ENCODE measurements at regions not wholly inside any gene's neighbourhood (a gene's known extent, or its start where the extent isn't known, plus 50 kb on each side); places are given as distances from the start of the nearest gene placed in this dataset.
A peak's percentile ranks its signal among the peaks of the same experiment; 100 is the strongest.

GRCh38 chr13:34762312-34762711 lies 179.8 kb upstream of the NBEA start:
- no peaks in the 10 kb centered on the region for H3K4me1 ChIP-seq (ENCODE audit: control insufficient read depth, insufficient read depth, low read length)
- H3K4me3 ChIP-seq (ENCODE audit: low read length) = no peak overlapping the region
- no peaks in the 10 kb centered on the region for H3K9me3 ChIP-seq (ENCODE audit: control insufficient read depth, low read length)
- no peaks in the 10 kb centered on the region for H3K27me3 ChIP-seq (replicated peaks; ENCODE audit: control insufficient read depth, insufficient read depth, low read length)
- DNase-seq (ENCODE audit: low read depth) = peak; percentile 83
- H3K9ac ChIP-seq (ENCODE audit: low read length) = no peak overlapping the region
- no peaks in the 10 kb centered on the region for H3K36me3 ChIP-seq (ENCODE audit: control insufficient read depth, insufficient read depth, low read length, severe bottlenecking)

DNA sequence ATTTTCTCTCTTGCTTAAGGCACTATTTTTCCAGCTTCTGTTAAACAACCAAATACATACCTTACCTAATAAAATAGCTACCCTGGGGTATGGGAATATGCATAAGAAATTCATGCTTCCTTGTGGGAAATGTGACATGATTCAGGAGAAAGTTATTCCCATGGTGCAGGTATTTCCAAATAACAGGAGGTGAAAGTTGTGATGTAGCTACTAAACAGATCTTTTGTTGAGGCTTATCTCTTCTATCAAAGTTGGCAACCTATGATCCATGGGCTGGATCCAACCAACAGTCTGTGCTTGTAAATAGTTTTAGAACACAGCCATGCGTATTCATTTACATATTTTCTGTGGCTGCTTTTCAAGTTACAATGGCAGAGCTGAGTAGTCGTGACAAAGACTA lies 177.8 kb upstream of the NBEA start:
- Histone ChIP-seq H3K27me3 (replicated peaks; ENCODE audit: control insufficient read depth, insufficient read depth, low read length) (no peaks in the 10 kb centered on the region), H3K4me1 (ENCODE audit: control insufficient read depth, insufficient read depth, low read length) (no peaks in the 10 kb centered on the region), H3K9me3 (ENCODE audit: control insufficient read depth, low read length) (no peaks in the 10 kb centered on the region), H3K4me3 (ENCODE audit: low read length) (no peak overlapping the region), H3K36me3 (ENCODE audit: control insufficient read depth, insufficient read depth, low read length, severe bottlenecking) (no peaks in the 10 kb centered on the region), H3K9ac (ENCODE audit: low read length) (no peak overlapping the region)
- DNase-seq (ENCODE audit: low read depth) = no peak

DNA sequence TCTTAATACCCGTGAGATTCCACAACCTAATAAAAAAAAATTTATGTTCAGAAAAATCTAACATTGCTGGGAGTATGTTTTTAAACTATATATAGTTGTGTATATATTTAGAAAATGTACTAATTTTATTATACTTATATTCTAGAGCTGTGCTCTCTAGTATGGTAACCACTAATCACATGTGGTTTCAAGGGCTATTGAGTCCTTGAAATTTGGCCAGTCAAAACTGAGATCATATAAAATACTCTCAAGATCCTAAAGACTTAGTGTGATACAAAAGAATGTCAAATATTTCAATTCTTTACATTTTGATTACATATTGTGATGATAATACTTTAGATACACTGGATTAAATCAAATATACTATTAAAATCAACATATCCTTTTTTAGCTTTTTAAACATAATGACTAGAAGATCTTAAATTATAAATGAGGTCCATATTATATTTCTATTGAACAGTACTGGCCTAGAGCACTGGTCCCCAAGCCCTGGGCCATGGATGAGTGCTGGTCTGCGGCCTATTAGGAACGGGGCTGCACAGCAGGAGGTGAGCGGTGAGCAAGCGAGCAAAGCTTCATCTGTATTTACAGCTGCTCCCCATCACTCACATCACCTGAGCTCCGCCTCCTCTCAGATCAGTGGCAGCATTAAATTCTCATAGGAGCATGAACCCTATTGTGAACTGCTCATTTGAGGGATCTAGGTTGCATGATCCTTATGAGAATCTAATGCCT lies 176.5 kb upstream of the NBEA start:
- Histone ChIP-seq H3K9me3 (ENCODE audit: control insufficient read depth, low read length) (no peaks in the 10 kb centered on the region), H3K4me1 (ENCODE audit: control insufficient read depth, insufficient read depth, low read length) (no peaks in the 10 kb centered on the region), H3K9ac (ENCODE audit: low read length) (no peak overlapping the region), H3K4me3 (ENCODE audit: low read length) (no peak overlapping the region), H3K27me3 (replicated peaks; ENCODE audit: control insufficient read depth, insufficient read depth, low read length) (no peaks in the 10 kb centered on the region), H3K36me3 (ENCODE audit: control insufficient read depth, insufficient read depth, low read length, severe bottlenecking) (no peaks in the 10 kb centered on the region)
- no peak for DNase-seq (ENCODE audit: low read depth)

GRCh38 chr13:34767778-34768177 lies 174.3 kb upstream of the NBEA start:
- H3K4me1 ChIP-seq (ENCODE audit: control insufficient read depth, insufficient read depth, low read length) = no peaks in the 10 kb centered on the region
- H3K9me3 ChIP-seq (ENCODE audit: control insufficient read depth, low read length) = no peaks in the 10 kb centered on the region
- no peak overlapping the region for H3K9ac ChIP-seq (ENCODE audit: low read length)
- H3K4me3 ChIP-seq (ENCODE audit: low read length) = no peak overlapping the region
- H3K27me3 ChIP-seq (replicated peaks; ENCODE audit: control insufficient read depth, insufficient read depth, low read length) = no peaks in the 10 kb centered on the region
- H3K36me3 ChIP-seq (ENCODE audit: control insufficient read depth, insufficient read depth, low read length, severe bottlenecking) = no peaks in the 10 kb centered on the region
- DNase-seq (ENCODE audit: low read depth) = no peak

DNA sequence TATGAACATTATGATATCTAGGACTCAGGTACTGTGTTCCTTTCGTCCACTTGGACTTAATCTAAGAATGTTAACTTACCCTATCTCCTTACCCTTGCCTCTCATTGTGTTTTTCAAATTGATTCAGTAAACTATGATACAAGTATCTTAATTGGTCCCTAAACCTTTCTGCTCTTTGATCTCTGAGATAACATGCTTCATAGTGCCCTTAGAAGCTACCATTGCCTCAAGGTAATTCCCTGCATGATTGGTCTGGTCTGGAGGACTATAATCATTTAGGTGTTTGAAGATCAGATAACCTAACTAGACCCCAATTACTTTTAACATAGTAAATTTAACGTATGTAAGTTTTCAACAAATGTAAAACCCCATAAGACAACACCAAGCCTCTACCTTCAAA lies 169.9 kb upstream of the NBEA start:
- no peak overlapping the region for H3K4me3 ChIP-seq (ENCODE audit: low read length)
- H3K9ac ChIP-seq (ENCODE audit: low read length) = no peak overlapping the region
- no peaks in the 10 kb centered on the region for H3K4me1 ChIP-seq (ENCODE audit: control insufficient read depth, insufficient read depth, low read length)
- H3K27me3 ChIP-seq (replicated peaks; ENCODE audit: control insufficient read depth, insufficient read depth, low read length) = no peaks in the 10 kb centered on the region
- no peaks in the 10 kb centered on the region for H3K36me3 ChIP-seq (ENCODE audit: control insufficient read depth, insufficient read depth, low read length, severe bottlenecking)
- DNase-seq (ENCODE audit: low read depth) = no peak
- H3K9me3 ChIP-seq (ENCODE audit: control insufficient read depth, low read length) = no peaks in the 10 kb centered on the region

DNA sequence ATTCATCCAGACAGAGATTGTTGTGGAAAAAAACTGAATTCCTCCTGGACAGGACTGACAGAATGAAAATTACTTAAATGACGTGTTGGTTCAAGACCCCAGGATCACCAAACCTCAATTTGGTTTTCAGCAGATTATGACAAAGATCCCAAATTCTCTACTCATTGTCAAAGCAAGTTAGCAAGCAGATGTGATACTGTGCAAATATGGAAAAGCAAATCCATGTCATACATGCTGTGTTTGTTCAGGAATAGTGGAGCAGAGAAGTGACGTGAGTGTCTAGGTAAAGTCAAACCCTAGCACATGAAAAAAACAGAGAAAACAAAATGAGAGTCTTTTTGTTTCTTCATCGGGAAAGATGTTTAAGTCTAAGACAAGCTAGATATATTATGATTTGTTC lies 169.2 kb upstream of the NBEA start:
- DNase-seq (ENCODE audit: low read depth) = no peak
- Histone ChIP-seq H3K9ac (ENCODE audit: low read length) (no peak overlapping the region), H3K4me3 (ENCODE audit: low read length) (no peak overlapping the region), H3K4me1 (ENCODE audit: control insufficient read depth, insufficient read depth, low read length) (no peaks in the 10 kb centered on the region), H3K9me3 (ENCODE audit: control insufficient read depth, low read length) (no peaks in the 10 kb centered on the region), H3K36me3 (ENCODE audit: control insufficient read depth, insufficient read depth, low read length, severe bottlenecking) (no peaks in the 10 kb centered on the region), H3K27me3 (replicated peaks; ENCODE audit: control insufficient read depth, insufficient read depth, low read length) (no peaks in the 10 kb centered on the region)

DNA sequence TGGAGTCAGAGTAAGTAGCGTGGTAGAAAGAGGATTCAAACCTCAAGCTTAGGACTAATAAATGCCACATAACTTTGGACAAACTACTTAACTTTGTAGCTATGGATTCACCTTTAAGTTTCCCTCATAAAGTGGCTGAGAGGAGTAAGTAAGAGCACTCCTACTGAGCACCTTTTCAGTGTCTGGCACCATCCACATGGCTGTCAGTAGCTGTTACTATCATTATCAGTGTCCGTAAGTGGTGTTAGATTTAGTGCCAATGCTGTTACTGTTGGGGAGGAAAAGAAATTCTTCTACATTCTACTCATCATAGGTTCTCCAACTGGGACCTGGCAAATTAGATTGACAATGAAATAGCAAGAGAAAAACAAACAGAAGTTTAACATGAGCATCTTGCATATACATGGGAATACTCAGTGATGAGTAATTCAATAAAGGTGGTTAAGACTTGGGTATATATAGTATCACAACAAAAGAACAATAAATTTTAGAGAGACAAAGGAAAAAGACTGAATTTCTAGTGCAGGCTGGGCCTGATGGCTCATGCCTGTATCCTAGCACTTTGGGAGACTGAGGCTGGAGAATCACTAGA lies 165.6 kb upstream of the NBEA start:
- H3K4me1 ChIP-seq (ENCODE audit: control insufficient read depth, insufficient read depth, low read length) = no peaks in the 10 kb centered on the region
- H3K36me3 ChIP-seq (ENCODE audit: control insufficient read depth, insufficient read depth, low read length, severe bottlenecking) = no peaks in the 10 kb centered on the region
- H3K4me3 ChIP-seq (ENCODE audit: low read length) = no peak overlapping the region
- DNase-seq (ENCODE audit: low read depth) = no peak
- no peaks in the 10 kb centered on the region for H3K9me3 ChIP-seq (ENCODE audit: control insufficient read depth, low read length)
- no peak overlapping the region for H3K9ac ChIP-seq (ENCODE audit: low read length)
- H3K27me3 ChIP-seq (replicated peaks; ENCODE audit: control insufficient read depth, insufficient read depth, low read length) = no peaks in the 10 kb centered on the region

DNA sequence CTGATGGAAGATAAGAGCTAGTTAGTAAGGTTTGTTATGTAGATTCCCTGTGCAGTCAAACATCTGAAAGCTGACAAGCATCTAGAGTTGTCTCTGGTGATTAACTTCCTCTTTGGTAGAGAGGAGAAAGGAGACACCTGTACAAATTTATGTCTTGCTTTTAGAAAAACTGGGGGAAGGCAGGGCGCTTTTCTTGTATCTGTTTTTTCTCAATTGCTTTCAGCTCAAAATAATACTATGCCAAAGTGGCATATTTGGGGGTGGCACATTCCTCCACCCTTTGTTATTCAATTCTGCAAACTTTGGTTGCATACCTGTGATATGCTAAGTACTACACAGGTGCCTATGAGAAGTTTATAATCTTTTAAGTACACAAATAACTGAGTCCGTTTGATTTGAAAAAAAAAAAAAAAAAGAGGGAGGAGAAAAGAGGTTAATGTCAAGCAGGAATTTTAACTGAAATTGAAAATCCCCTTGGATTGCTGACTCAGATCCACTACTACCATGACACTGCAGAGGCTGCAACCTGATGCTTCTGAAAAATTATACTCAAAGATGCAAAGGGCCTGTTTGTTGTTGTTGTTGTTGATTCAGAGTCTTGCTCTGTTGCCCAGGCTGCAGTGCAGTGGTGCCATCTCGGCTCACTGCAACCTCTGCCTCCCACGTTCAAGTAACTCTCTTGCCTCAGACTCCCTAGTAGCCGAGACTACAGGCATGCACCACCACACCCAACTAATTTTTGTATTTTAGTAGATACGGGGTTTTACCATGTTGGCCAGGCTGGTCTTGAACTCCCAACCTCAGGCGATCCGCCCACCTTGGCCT lies 164.8 kb upstream of the NBEA start:
- no peak overlapping the region for H3K4me3 ChIP-seq (ENCODE audit: low read length)
- H3K27me3 ChIP-seq (replicated peaks; ENCODE audit: control insufficient read depth, insufficient read depth, low read length) = no peaks in the 10 kb centered on the region
- H3K36me3 ChIP-seq (ENCODE audit: control insufficient read depth, insufficient read depth, low read length, severe bottlenecking) = no peaks in the 10 kb centered on the region
- no peaks in the 10 kb centered on the region for H3K4me1 ChIP-seq (ENCODE audit: control insufficient read depth, insufficient read depth, low read length)
- DNase-seq (ENCODE audit: low read depth) = no peak
- H3K9me3 ChIP-seq (ENCODE audit: control insufficient read depth, low read length) = no peaks in the 10 kb centered on the region
- H3K9ac ChIP-seq (ENCODE audit: low read length) = no peak overlapping the region

GRCh38 chr13:34777914-34778303 lies 164.2 kb upstream of the NBEA start:
- no peaks in the 10 kb centered on the region for H3K4me1 ChIP-seq (ENCODE audit: control insufficient read depth, insufficient read depth, low read length)
- H3K4me3 ChIP-seq (ENCODE audit: low read length) = no peak overlapping the region
- H3K9ac ChIP-seq (ENCODE audit: low read length) = no peak overlapping the region
- no peaks in the 10 kb centered on the region for H3K27me3 ChIP-seq (replicated peaks; ENCODE audit: control insufficient read depth, insufficient read depth, low read length)
- H3K9me3 ChIP-seq (ENCODE audit: control insufficient read depth, low read length) = peaks cover 1% of the 10 kb centered on the region
- no peak for DNase-seq (ENCODE audit: low read depth)
- no peaks in the 10 kb centered on the region for H3K36me3 ChIP-seq (ENCODE audit: control insufficient read depth, insufficient read depth, low read length, severe bottlenecking)

DNA sequence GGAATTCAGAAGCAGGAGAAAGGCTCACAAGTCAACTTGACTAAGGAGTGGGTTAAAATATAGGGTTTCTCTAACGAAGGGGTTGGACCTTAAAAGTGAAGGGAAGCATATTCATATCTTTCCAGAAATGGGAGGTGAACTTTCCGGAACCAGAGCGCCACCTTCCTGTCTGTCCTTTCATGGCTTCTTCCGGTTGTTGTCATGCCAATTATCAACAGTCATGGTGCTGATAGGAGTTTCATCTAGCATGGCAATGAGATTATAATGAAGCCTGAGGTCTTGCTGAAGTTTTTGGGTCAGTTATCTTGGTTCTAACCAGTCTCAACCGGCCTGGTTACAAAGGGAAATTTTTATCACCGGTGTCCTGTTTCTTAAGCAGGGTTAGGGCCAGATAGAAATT lies 162.9 kb upstream of the NBEA start:
- no peaks in the 10 kb centered on the region for H3K27me3 ChIP-seq (replicated peaks; ENCODE audit: control insufficient read depth, insufficient read depth, low read length)
- DNase-seq (ENCODE audit: low read depth) = no peak
- H3K4me1 ChIP-seq (ENCODE audit: control insufficient read depth, insufficient read depth, low read length) = no peaks in the 10 kb centered on the region
- H3K9ac ChIP-seq (ENCODE audit: low read length) = no peak overlapping the region
- H3K9me3 ChIP-seq (ENCODE audit: control insufficient read depth, low read length) = peaks cover 9% of the 10 kb centered on the region
- no peaks in the 10 kb centered on the region for H3K36me3 ChIP-seq (ENCODE audit: control insufficient read depth, insufficient read depth, low read length, severe bottlenecking)
- no peak overlapping the region for H3K4me3 ChIP-seq (ENCODE audit: low read length)

DNA sequence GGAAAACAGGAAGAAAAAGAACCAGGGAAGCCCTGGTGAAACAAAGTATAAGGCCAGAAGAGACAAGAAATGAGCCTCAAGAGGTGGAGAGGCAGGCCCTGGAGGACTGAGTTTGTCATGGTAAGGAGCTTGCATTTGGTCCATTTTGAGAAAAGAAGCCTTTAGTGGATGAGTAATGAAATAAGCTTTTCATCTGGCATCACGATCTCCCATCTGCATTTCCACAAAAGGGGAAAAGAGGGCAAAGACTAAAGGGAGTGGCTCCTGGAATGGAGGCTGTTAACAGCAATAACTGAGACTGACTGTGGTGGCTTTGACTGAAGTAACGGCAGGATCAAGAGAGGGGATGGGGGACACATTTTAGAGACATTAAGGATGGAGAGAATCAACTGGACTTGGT lies 148.8 kb upstream of the NBEA start:
- peaks cover 10% of the 10 kb centered on the region for H3K9me3 ChIP-seq (ENCODE audit: control insufficient read depth, low read length)
- no peak for DNase-seq (ENCODE audit: low read depth)
- no peak overlapping the region for H3K9ac ChIP-seq (ENCODE audit: low read length)

More for the DNA sequence above, 148.8 kb upstream of the NBEA start:
- no peaks in the 10 kb centered on the region for H3K36me3 ChIP-seq (ENCODE audit: control insufficient read depth, insufficient read depth, low read length, severe bottlenecking)
- H3K27me3 ChIP-seq (replicated peaks; ENCODE audit: control insufficient read depth, insufficient read depth, low read length) = peaks cover 4% of the 10 kb centered on the region
- H3K4me1 ChIP-seq (ENCODE audit: control insufficient read depth, insufficient read depth, low read length) = no peaks in the 10 kb centered on the region
- no peak overlapping the region for H3K4me3 ChIP-seq (ENCODE audit: low read length)

Measured in adipocyte (in vitro differentiated cells).